CD4-positive, alpha-beta T cell (primary cell): ENCODE measurements at regions not wholly inside any gene's neighbourhood (a gene's known extent, or its start where the extent isn't known, plus 50 kb on each side); places are given as distances from the start of the nearest gene placed in this dataset.

Experiments used
- ATAC-seq: fragments of 200-7000 bp; cut with Tn5 transposase; one replicate; pipeline ENCODE4 v1.10.0; 2022; ENCODE audit warnings: mild to moderate bottlenecking; ENCODE audit not compliant: poor library complexity
- CTCF ChIA-PET: fragments of 350-600 bp; sonication (Branson Sonifier 250); formaldehyde crosslinking; loops from one replicate; lab custom pipeline; 2021; ENCODE audit warnings: antibody characterized with exemption, inconsistent platforms; lab: Charles Lee
- POLR2A ChIA-PET: fragments of 350-600 bp; sonication (Branson Sonifier 250); formaldehyde crosslinking; loops from one replicate; lab custom pipeline; 2021; ENCODE audit warnings: antibody characterized with exemption, inconsistent platforms; lab: Charles Lee
- DNase-seq, 14 experiments: peaks; one replicate each; pipeline ENCODE4 v3.0.0-alpha.2; 2013 to 2020; ENCODE audit warnings: mixed read lengths in 2 of 14
- H3K27ac ChIP-seq, 2 donors: one replicate each; pipeline versions ENCODE4 v1.5.1 to v1.7.0; 2013; ENCODE audit warnings: low read length in 2 of 2, low read depth in 1 of 2, mild to moderate bottlenecking in 1 of 2
- H3K27me3 ChIP-seq, 2 experiments: 1 replicate in 1 of 2; 2 replicates in 1 of 2; pipeline versions ENCODE4 v1.6.1 to v1.7.0; 2013; ENCODE audit warnings: low read length in 2 of 2, control low read depth in 1 of 2, mild to moderate bottlenecking in 1 of 2, moderate library complexity in 1 of 2; ENCODE audit not compliant: insufficient read depth in 2 of 2, control insufficient read depth in 1 of 2
- H3K36me3 ChIP-seq: one replicate; pipeline ENCODE4 v1.6.1; 2013; ENCODE audit warnings: low read length, control low read depth; ENCODE audit not compliant: insufficient read depth
- H3K4me1 ChIP-seq: one replicate; pipeline ENCODE4 v1.6.1; 2013; ENCODE audit warnings: low read length, control low read depth; ENCODE audit not compliant: insufficient read depth
- H3K4me3 ChIP-seq: one replicate; pipeline ENCODE4 v1.5.1; 2013; ENCODE audit warnings: mild to moderate bottlenecking, low read length, moderate library complexity
- H3K9me3 ChIP-seq, 2 experiments: 1 replicate in 1 of 2; 2 replicates in 1 of 2; pipeline versions ENCODE4 v1.6.1 to v1.7.0; 2013; ENCODE audit warnings: low read length in 2 of 2, mild to moderate bottlenecking in 2 of 2, control low read depth in 1 of 2, moderate library complexity in 1 of 2; ENCODE audit not compliant: control insufficient read depth in 1 of 2, insufficient read depth in 1 of 2
- H3K27ac Mint-ChIP-seq: one replicate; pipeline ENCODE4 v1.8.0; 2020; ENCODE audit warnings: mixed read lengths
- H3K27me3 Mint-ChIP-seq: one replicate; pipeline ENCODE4 v1.8.0; 2021; ENCODE audit warnings: mixed read lengths
- H3K36me3 Mint-ChIP-seq: one replicate; pipeline ENCODE4 v1.8.0; 2021; ENCODE audit warnings: low read depth, mixed read lengths
- H3K4me1 Mint-ChIP-seq: one replicate; pipeline ENCODE4 v1.8.0; 2021; ENCODE audit warnings: low read depth, mixed read lengths
- H3K4me3 Mint-ChIP-seq: one replicate; pipeline ENCODE4 v1.8.0; 2020; ENCODE audit warnings: mild to moderate bottlenecking, mixed read lengths
- H3K9me3 Mint-ChIP-seq: one replicate; pipeline ENCODE4 v1.8.0; 2020; ENCODE audit warnings: mixed read lengths
- CTCF ChIP-seq: fragments of 200-600 bp; IDR thresholded peaks from one replicate; pipeline ENCODE4 v1.8.0; 2022; ENCODE audit warnings: antibody characterized with exemption, mild to moderate bottlenecking
- intact Hi-C, 2 experiments: fragments of 100-400 bp; cut with DNase I in 1 of 2; cut with micrococcal nuclease in 1 of 2; formaldehyde crosslinking; loops; one replicate each; pipeline versions ENCODE4 v1.15.1 to v1.9.0; 2023 to 2025; cut with DNase I, micrococcal nuclease

GRCh38 chr9:135401218-135401617, 78.4 kb upstream of the PPP1R26 start:
- Mint-ChIP-seq H3K9me3 (no peaks in the 10 kb centered on the region), H3K36me3 (no peaks in the 10 kb centered on the region), H3K27me3 (peaks cover 4% of the 10 kb centered on the region), H3K4me3 (no peak overlapping the region), H3K27ac (no peak overlapping the region), H3K4me1 (no peaks in the 10 kb centered on the region)
- POLR2A ChIA-PET = no interaction called here
- ATAC-seq = no peak
- H3K4me1 ChIP-seq = no peaks in the 10 kb centered on the region
- H3K4me3 ChIP-seq = no peak overlapping the region
- H3K9me3 ChIP-seq = peaks cover 0 to 20% of the 10 kb centered on the region in 2 experiments
- H3K27me3 ChIP-seq = no peaks in the 10 kb centered on the region
- no peak overlapping the region for H3K27ac ChIP-seq
- no peak for TF ChIP-seq CTCF
- no peak for DNase-seq
- CTCF ChIA-PET = no interaction called here
- intact Hi-C loops = no loop called here
- H3K36me3 ChIP-seq = no peaks in the 10 kb centered on the region

- H3K9me3 ChIP-seq = peaks cover 0 to 11% of the 10 kb centered on the region in 2 experiments
- Mint-ChIP-seq H3K27me3 (peaks cover 10% of the 10 kb centered on the region), H3K4me3 (no peak overlapping the region), H3K27ac (no peak overlapping the region), H3K36me3 (no peaks in the 10 kb centered on the region), H3K4me1 (no peaks in the 10 kb centered on the region), H3K9me3 (no peaks in the 10 kb centered on the region)
- no peak overlapping the region for H3K27ac ChIP-seq
- no peak overlapping the region for H3K4me3 ChIP-seq
- CTCF ChIA-PET = no interaction called here
- H3K4me1 ChIP-seq = no peaks in the 10 kb centered on the region
- POLR2A ChIA-PET = no interaction called here
- no peak for TF ChIP-seq CTCF
- H3K36me3 ChIP-seq = no peaks in the 10 kb centered on the region
- intact Hi-C loops = no loop called here
- no peak for ATAC-seq
- H3K27me3 ChIP-seq = no peaks in the 10 kb centered on the region
- no peak for DNase-seq
Observed at GRCh38 chr9:135402048-135402738, 77.4 kb upstream of the PPP1R26 start.

- no peak for TF ChIP-seq CTCF
- Histone ChIP-seq H3K27me3 (no peaks in the 10 kb centered on the region), H3K27ac (no peak overlapping the region), H3K36me3 (no peaks in the 10 kb centered on the region), H3K4me1 (no peaks in the 10 kb centered on the region), H3K4me3 (no peak overlapping the region), H3K9me3 (peaks cover 0 to 8% of the 10 kb centered on the region in 2 experiments)
- no peak overlapping the region for H3K27ac Mint-ChIP-seq
- no peaks in the 10 kb centered on the region for H3K4me1 Mint-ChIP-seq
- intact Hi-C loops = no loop called here
- no peaks in the 10 kb centered on the region for H3K36me3 Mint-ChIP-seq
- CTCF ChIA-PET = no interaction called here
- no peaks in the 10 kb centered on the region for H3K9me3 Mint-ChIP-seq
- H3K27me3 Mint-ChIP-seq = peaks cover 12% of the 10 kb centered on the region
- POLR2A ChIA-PET = no interaction called here
- DNase-seq = no peak
- H3K4me3 Mint-ChIP-seq = no peak overlapping the region
- no peak for ATAC-seq
Observed at GRCh38 chr9:135402739-135403695, 76.6 kb upstream of the PPP1R26 start.
